PC-9 (cell line): ENCODE measurements at regions not wholly inside any gene's neighbourhood (a gene's known extent, or its start where the extent isn't known, plus 50 kb on each side); places are given as distances from the start of the nearest gene placed in this dataset.

Source experiments
- BruUV-seq: library from RNA; stranded (reverse); fragments of 400-500 nt; replicated peaks from 2 replicates; lab custom pipeline; 2021; lab: Mats Ljungman, UMichigan
- CTCF ChIA-PET: fragments of 300-600 bp; sonication (Branson Sonifier 250); formaldehyde crosslinking; loops from one replicate; lab custom pipeline; 2022; ENCODE audit warnings: antibody characterized with exemption; lab: Charles Lee
- POLR2A ChIA-PET: fragments of 300-600 bp; sonication (Branson Sonifier 250); formaldehyde crosslinking; loops from one replicate; lab custom pipeline; 2022; ENCODE audit warnings: antibody characterized with exemption; ENCODE audit not compliant: unreplicated experiment; lab: Charles Lee
- DNase-seq, 2 experiments: peaks; one replicate each; pipeline versions ENCODE4 v3.0.0 to v3.0.0-alpha.2; 2015 to 2022; ENCODE audit warnings: mixed read lengths in 1 of 2
- H2AFZ ChIP-seq: fragments of 200-600 bp; sonication (generic); 2 replicates; pipeline ENCODE4 v1.8.1; 2017; ENCODE audit warnings: antibody characterized with exemption
- H3F3A ChIP-seq: fragments of 200-600 bp; sonication (generic); 2 replicates; pipeline ENCODE4 v1.8.1; 2017; ENCODE audit warnings: antibody characterized with exemption, mild to moderate bottlenecking, low read depth; ENCODE audit not compliant: insufficient read depth
- H3K27ac ChIP-seq: fragments of 200-600 bp; sonication (generic); 2 replicates; pipeline ENCODE4 v1.6.1; 2016; ENCODE audit warnings: mixed run types
- H3K27me3 ChIP-seq: fragments of 200-600 bp; sonication (generic); 2 replicates; pipeline ENCODE4 v1.6.1; 2016; ENCODE audit warnings: low read depth, mixed run types; ENCODE audit not compliant: insufficient read depth
- H3K36me3 ChIP-seq: fragments of 200-600 bp; sonication (generic); 2 replicates; pipeline ENCODE4 v1.6.1; 2016; ENCODE audit warnings: low read depth, mixed run types
- H3K4me1 ChIP-seq: fragments of 200-600 bp; sonication (generic); replicated peaks from 2 replicates; pipeline ENCODE4 v1.6.1; 2016; ENCODE audit warnings: mixed run types; ENCODE audit not compliant: insufficient read depth
- H3K4me2 ChIP-seq: fragments of 200-600 bp; sonication (generic); 2 replicates; pipeline ENCODE4 v1.6.1; 2017; ENCODE audit warnings: mixed run types
- H3K4me3 ChIP-seq: fragments of 200-600 bp; sonication (generic); 2 replicates; pipeline ENCODE4 v1.6.1; 2016; ENCODE audit warnings: mixed run types
- H3K79me2 ChIP-seq: fragments of 200-600 bp; sonication (generic); 2 replicates; pipeline ENCODE4 v1.6.1; 2017; ENCODE audit warnings: low read depth, mixed run types
- H3K9me2 ChIP-seq: fragments of 200-600 bp; sonication (generic); 2 replicates; pipeline ENCODE4 v1.8.1; 2017; ENCODE audit warnings: mild to moderate bottlenecking; ENCODE audit not compliant: insufficient read depth
- H3K9me3 ChIP-seq: fragments of 200-600 bp; sonication (generic); 2 replicates; pipeline ENCODE4 v1.8.1; 2016; ENCODE audit warnings: low read depth; ENCODE audit not compliant: insufficient read depth
- H4K20me1 ChIP-seq: fragments of 200-600 bp; sonication (generic); 2 replicates; pipeline ENCODE4 v1.8.1; 2017; ENCODE audit not compliant: insufficient read depth
- CTCF ChIP-seq: fragments of 200-600 bp; sonication (generic); conservative IDR thresholded peaks from 2 replicates; pipeline ENCODE4 v1.6.1; 2017; ENCODE audit warnings: mixed run types, antibody characterized with exemption, mild to moderate bottlenecking, moderate library complexity
- EZH2 ChIP-seq: fragments of 200-600 bp; sonication (generic); IDR thresholded peaks from 2 replicates; pipeline ENCODE4 v1.8.0; 2017; ENCODE audit warnings: antibody characterized with exemption, low read depth
- intact Hi-C: fragments of 100-400 bp; cut with micrococcal nuclease; formaldehyde crosslinking; loops from one replicate; pipeline ENCODE4 v1.10.0; 2022; ENCODE audit not compliant: unreplicated experiment

GRCh38 chr3:77931255-77932009 is 891.5 kb downstream of the ROBO2 start:
- Histone ChIP-seq H3K4me1 (no peaks in the 10 kb centered on the region), H3K27me3 (no peaks in the 10 kb centered on the region), H3F3A (no peaks in the 10 kb centered on the region), H3K36me3 (no peaks in the 10 kb centered on the region), H3K4me2 (no peak overlapping the region), H3K9me3 (no peaks in the 10 kb centered on the region; the same call in 1 of the 2 replicates), H3K79me2 (no peaks in the 10 kb centered on the region), H3K27ac (no peak overlapping the region), H4K20me1 (no peaks in the 10 kb centered on the region), H3K9me2 (no peaks in the 10 kb centered on the region; the same call in 1 of the 2 replicates), H2AFZ (0 out of 2 replicates have a peak overlapping the region, but pooled peaks have one; percentile 32), H3K4me3 (no peak overlapping the region)
- DNase-seq, result no peak
- intact Hi-C loops, result no loop called here
- no TSS peak for BruUV-seq
- CTCF ChIA-PET, result no interaction called here
- POLR2A ChIA-PET, result interaction anchor here (0.6 kb wide), 1 partner anchor 55 kb away, joined by 4 read pairs; no protein-coding TSS in a partner anchor
- TF ChIP-seq CTCF (no peak), EZH2 (no peak)

GRCh38 chr3:77932926-77933325 is 893.0 kb downstream of the ROBO2 start:
- no peak for TF ChIP-seq EZH2
- no peak for TF ChIP-seq CTCF
- intact Hi-C loops, result no loop called here
- Histone ChIP-seq H3K4me1 (no peaks in the 10 kb centered on the region), H3K4me2 (no peak overlapping the region), H3K9me2 (no peaks in the 10 kb centered on the region), H3K27ac (no peak overlapping the region), H2AFZ (no peak overlapping the region), H3K4me3 (no peak overlapping the region), H3K27me3 (no peaks in the 10 kb centered on the region), H3F3A (no peaks in the 10 kb centered on the region), H3K36me3 (no peaks in the 10 kb centered on the region), H4K20me1 (no peaks in the 10 kb centered on the region), H3K9me3 (no peaks in the 10 kb centered on the region; the same call in 1 of the 2 replicates), H3K79me2 (no peaks in the 10 kb centered on the region)
- ChIA-PET CTCF (no interaction called here), POLR2A (no interaction called here)
- DNase-seq, result no peak
- no TSS peak for BruUV-seq

- Histone ChIP-seq H2AFZ (no peak overlapping the region), H3K4me3 (no peak overlapping the region), H3K27ac (no peak overlapping the region), H3K36me3 (no peaks in the 10 kb centered on the region), H3K9me2 (no peaks in the 10 kb centered on the region), H3K79me2 (no peaks in the 10 kb centered on the region), H3K4me1 (no peaks in the 10 kb centered on the region), H3K4me2 (no peak overlapping the region), H3F3A (no peaks in the 10 kb centered on the region), H3K9me3 (no peaks in the 10 kb centered on the region; the same call in 1 of the 2 replicates), H3K27me3 (no peaks in the 10 kb centered on the region), H4K20me1 (no peaks in the 10 kb centered on the region)
- TF ChIP-seq CTCF (no peak), EZH2 (no peak)
- no peak for DNase-seq
- no TSS peak for BruUV-seq
- POLR2A ChIA-PET, result no interaction called here
- CTCF ChIA-PET, result no interaction called here
- intact Hi-C loops, result loop anchor here (2.0 kb wide), 1 partner anchor 27 kb away; no protein-coding TSS in a partner anchor
Observed at GRCh38 chr3:77933926-77934325, 894.0 kb downstream of the ROBO2 start.
